HG03342 (cell line): ENCODE measurements at regions not wholly inside any gene's neighbourhood (a gene's known extent, or its start where the extent isn't known, plus 50 kb on each side); places are given as distances from the start of the nearest gene placed in this dataset.

Experiments
- ATAC-seq: cut with Tn5 transposase; IDR thresholded peaks from one replicate; pipeline ENCODE4 v1.9.1; 2021; ENCODE audit warnings: mild to moderate bottlenecking, moderate library complexity; ENCODE audit not compliant: unreplicated experiment

DNA sequence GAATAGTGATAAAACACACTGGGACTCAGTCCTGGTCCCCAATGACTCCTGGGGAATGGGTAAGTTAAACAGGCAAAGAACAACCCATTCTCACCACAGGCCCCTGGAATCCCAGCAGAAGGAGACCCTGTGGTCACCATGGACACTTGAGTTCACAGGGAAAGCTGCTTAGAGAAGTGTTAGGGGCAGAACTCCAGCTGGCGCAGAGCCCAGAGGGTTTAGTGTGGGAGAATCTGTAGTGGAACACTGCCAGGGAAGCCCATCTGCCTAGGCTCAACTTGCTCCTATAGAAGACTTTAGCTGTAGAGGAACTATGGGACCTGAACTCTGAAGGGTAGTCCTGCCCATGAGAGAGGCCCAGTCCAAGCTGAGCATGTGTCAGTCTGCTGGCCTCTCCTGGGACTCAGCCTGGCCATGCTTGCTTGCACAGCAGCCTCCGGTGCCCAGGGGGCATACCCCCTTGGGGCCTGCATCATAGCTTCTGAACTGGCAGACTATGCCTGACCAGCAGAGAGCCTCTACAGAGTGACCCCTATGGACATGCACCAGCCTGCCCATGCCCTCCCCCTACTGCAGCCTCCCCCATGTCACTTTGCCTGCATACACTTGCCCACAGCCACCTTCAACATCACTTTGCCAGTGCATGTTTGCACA, 343.5 kb downstream of the IDS start:
- ATAC-seq = no peak

DNA sequence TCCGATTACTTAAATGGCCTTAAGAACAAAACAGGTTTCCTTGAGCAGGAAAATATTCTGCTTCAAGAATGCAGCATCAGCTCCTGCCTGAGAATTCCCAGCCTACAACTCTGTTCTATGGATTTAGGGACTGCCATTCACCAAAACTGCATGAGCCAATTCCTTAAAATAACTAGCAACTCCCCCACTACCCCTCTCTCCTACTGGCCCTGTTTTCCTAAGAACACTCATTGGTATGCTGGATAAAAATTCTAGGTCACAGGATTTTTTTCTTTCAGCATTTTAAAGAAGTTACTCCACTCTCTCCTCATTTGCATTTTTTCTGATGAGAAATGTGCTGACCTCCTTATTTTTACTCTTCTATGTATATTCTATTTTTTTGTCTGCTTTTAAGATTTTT, 347.1 kb downstream of the IDS start:
- ATAC-seq = no peak

GRCh38 chrX:149152941-149153340, 352.2 kb downstream of the IDS start:
- ATAC-seq = no peak

DNA sequence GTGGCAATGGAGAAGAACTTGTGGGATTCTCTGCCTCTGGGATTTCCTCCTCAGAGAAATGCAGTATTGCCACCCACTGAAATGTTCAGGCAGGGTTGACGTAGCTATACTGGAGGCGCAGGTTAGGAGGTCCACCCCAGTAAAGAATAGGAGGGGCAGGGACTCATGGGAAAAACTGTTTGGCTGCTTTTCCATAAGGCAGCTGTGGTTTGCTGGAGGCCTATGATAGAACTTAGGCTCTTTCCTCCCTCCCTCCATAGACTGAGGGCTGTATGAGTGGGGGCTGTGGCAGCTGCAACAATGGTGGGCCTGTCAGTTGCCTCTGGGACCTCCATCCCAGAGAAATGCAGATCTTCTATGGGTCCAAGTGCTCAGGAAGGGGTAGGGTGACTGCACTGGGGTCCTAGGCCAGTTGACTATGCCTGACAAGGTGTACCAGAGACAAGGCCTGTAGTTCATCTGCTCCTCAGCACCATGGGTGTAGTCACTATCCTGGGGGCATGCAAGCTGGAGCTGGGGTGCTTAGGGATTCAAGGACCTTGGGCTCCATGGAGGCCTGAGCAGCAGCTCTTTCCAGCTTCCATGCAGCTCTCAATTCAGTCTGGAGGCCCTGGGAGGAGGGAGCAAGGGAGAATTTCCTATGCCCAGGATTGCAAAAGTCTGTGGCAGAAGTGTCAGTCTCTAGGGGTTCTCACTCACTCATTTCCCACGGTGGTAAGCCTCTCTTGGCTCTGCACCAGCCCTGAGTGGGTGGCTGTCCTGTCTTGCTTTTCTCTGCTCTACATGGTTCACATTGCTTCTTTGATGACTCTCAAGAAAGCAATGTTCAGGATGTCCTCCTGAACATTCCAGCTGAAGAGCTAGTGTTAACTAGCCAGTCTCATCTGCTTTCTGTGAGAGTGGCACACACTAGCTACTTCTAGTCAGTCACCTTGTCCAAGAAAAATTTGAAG, 353.0 kb downstream of the IDS start:
- ATAC-seq = no peak

DNA sequence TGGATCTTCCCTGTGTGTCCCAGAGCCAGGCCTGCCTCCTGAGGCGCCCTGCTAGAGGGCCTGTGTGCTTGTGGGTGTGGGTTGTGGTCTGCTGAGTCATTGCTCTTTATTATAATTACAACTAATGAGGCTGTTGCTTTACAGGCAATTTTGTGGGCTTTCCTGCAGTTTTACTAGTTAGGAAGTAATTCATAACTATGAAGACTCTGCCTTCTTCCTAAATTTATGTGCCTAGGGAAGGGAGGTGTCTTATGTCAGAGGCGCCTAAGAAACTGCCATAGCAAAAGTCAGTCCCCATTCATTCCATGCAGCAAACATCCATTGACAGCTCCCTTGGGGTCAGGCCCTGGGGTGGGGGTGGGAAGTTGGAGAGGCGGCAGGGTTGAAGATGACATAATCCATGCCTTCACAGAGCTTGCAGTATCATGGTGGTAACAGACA, 359.2 kb downstream of the IDS start:
- ATAC-seq = peak; percentile 63

GRCh38 chrX:149131774-149132173, 373.3 kb downstream of the IDS start:
- ATAC-seq = no peak

DNA sequence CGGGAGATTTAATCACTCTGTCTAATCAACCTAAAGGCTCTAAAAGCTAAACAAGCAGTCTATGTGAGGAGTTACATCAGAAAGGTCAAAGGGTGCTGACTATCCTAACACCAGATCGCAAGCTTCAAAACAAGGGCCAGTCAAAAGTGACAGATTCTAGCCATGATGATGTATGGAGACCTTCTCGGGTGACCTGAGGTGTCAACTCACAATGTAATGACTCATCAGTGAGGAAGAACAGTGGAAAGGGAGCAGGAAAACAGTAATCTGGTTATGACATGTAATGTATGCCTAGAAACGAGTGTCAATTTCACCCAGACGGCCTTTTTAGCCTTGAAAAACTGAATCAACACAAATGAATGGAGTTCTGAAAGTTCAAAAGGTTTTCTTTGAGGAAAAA, 375.3 kb downstream of the IDS start:
- ATAC-seq = no peak

- ATAC-seq = no peak
Measured at GRCh38 chrX:149124526-149125108, 380.5 kb downstream of the IDS start.

- no peak for ATAC-seq
Measured at GRCh38 chrX:149121206-149121920, 383.7 kb downstream of the IDS start.

DNA sequence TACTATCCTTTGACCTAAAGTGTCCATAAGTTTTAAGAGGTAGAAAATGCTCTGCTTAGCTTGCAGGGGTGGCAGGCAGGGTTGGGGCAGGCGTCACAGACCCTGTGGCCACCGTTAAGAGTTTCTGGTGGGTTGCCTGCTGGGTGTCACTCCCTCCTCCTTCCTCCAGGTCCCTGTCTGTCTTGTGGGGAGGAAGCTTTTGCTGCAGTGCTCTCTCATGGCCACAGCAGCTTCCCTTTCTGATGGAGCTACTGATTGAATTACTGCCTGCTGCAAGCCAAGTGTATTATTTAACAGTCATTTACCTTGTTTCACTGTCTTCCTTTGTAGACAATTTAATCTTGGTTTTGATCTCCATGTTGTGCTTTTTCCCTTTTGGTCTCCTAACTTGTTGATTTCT, 384.6 kb downstream of the IDS start:
- no peak for ATAC-seq

- ATAC-seq = no peak
Measured at GRCh38 chrX:149114874-149115273, 390.2 kb downstream of the IDS start.

DNA sequence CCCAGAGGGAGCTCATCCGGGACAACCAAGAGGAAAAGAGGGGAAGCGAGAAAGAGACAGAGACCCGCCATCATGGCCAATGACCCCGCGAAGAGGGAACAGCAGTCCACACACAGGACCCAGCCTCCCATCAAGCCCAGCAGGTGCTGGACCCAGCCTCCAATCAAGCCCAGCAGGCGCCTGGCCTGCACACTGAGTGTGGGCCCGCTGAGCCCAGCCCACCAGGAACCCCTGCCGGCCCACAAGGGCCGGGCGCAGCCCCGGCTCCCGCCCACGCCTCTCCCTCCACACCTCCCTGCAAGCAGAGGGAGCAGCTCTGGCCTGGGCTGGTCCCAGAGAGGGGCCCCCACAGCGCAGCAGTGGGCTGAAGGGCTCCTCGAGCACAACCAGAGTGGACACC, 391.1 kb downstream of the IDS start:
- ATAC-seq = no peak

- ATAC-seq = no peak
Measured at GRCh38 chrX:149097786-149098185, 407.3 kb downstream of the IDS start.

- ATAC-seq = no peak
Measured at GRCh38 chrX:149092179-149092578, 412.9 kb downstream of the IDS start.

DNA sequence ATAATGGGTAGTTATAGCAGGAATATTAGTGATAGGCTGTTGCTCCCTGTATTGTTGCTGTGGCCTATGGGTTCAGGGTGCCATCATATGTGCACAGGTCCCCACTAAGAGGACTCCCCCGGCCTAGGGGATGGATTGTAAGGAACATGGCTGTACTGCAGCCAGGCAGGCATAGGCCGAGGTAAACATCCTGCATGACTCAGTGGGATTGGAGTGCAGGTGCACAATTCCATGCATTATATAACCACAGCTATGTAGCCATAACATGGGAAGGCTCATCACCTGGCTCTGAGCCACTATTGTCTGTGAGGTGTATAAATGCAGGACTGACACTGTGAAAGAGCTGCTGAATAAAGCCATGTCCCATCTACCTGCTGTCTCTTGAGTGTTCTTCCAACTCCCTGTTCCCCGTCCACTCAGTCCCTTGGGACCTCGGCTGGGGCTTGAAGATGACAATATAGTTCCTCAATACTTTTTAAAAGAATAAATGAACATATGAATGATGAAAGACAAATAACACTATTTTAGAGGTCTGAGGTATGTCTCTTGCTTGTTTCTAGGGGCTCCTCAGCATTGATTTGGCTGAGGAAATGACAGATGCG, 425.2 kb downstream of the IDS start:
- ATAC-seq = no peak

DNA sequence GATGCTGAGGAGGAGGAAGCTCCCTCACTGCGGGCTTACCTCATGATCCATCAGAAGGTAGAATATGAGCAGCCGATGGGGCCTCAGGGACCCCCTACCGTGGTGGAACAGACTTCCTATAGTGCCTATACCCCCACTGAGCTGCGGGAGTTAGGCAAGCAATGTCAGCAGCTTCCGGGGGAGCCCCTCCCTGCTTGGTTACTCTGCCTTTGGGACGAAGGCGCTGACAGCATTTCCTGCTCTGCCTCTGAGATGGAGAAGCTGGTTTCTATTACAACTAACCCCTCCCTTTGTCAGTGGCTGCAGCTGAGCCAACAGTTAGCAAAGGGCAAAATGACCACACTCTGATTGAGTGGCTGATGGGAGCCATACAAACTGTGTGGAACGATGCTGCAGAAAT, 430.7 kb downstream of the IDS start:
- ATAC-seq = peak; percentile 71

- no peak for ATAC-seq
Measured at GRCh38 chrX:149073479-149073878, 431.6 kb downstream of the IDS start.

DNA sequence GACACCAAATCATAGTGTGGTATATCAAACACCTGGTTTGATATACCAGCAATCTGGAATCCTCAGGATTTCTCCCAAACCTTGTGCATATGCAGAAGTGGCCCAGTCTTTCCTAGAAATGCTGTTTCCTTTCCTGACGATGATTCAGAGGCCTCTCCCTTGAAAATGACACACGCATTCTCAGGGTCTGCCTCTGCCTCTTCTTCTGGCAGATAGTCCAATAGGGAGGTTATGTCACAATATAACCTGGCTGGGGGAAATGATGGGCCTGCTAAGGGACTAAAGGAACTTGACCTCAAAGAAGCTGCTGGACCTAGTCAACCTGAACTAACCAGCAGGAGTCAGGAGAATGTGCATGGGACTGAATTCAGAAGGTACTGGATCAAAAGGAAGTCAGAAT, 435.2 kb downstream of the IDS start:
- no peak for ATAC-seq

DNA sequence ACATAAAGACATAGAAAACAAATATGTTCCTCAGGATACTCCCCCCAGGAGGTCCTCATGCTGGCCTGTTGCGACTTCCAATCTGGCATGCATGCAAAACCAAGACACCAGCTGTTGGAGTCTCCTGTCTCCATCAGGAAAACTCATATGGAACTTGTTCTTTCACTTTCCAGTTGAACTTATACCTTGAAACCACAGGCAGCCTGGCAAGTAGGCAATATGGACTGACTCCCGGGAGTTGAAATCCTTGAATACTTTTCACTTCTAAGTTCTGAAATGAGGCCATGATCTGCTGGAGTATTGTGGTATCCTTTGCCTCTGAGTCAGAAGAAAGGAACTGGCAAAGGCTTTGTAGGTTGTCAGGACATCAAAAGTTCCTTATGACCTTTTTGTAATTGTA, 444.2 kb downstream of the IDS start:
- ATAC-seq = no peak
